ENCODE measurements at regions not wholly inside any gene's neighbourhood (a gene's known extent, or its start where the extent isn't known, plus 50 kb on each side); places are given as distances from the start of the nearest gene placed in this dataset.

DNA sequence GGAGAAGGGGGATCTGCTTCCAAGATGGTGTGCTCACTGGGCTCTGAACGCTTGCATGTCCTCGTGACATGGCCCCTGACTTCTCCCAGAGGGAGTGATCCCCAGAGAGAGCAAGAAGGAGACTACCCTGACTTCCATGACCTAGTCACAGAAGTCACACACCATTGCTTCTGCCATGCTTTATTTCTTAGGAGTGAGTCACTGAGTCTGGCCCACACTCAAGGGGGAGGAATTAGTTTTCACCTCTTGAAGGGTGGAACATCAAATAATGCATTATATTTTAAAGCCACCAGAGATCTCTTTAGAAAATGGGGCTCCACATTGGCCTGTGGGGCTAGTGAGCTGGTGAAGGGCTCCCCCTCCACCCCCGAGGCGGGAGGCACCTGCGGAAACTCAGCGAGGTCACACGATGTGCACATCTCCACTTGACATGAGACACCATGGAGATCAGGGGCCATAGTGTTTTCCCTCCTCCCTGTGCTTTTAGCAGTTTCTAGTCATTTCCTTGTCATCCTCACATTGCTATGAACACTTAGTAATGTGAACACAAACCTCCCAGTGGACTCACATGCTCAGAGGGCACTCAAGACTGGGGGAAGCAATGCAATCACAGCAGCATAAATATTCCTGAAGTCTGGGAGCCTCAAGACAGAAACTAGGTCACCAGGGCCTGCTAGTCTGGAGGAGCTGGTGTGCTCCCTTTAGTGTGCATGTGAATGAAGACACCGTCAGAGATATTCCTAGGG is 87.4 kb upstream of the FZD10 start:
- no peak for DNase-seq (ENCODE audit: low read depth)

- no peak for DNase-seq (ENCODE audit: low read depth)
Measured at GRCh38 chr12:130075497-130076076, 86.7 kb upstream of the FZD10 start.

GRCh38 chr12:130076126-130076525 is 86.1 kb upstream of the FZD10 start:
- DNase-seq (ENCODE audit: low read depth) = no peak

DNA sequence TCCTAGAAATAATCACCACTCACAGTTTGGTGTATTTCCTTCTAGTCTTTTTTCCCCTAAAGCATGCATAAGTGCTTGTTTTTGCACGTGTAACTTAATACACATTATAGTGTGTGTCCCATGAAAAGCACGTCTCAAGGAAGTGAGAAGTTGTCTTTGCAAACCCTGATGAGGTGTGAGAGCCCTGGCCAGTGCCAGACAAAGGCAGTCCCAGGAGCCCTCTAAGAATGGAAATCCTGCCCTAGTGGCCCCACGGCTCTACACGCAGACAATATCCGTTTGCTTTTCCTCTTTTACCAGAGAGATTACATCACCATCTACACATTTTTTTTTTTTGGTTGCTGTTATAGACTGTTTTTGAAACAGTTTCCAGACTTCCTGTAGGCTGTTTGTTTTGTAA is 85.5 kb upstream of the FZD10 start:
- no peak for DNase-seq (ENCODE audit: low read depth)

DNA sequence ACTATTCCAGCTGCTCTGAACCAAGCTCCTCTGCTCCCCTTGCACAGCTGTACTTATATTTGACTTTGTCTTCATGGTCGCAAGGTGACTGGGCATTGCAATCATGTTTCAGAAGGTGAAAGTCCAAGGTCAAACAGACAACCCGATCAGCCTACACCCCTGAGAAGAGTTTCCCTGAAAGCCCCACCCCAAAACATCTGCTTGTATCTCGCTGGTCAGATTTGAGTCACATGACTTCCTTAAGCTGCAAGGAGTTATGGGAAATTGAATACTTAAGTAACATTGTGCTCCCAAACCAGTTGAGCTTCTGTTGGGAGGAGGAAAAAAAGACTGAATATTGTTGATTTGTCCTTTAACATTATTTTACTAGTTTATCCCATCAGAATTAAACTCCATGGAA is 83.4 kb upstream of the FZD10 start:
- DNase-seq (ENCODE audit: low read depth) = no peak

DNA sequence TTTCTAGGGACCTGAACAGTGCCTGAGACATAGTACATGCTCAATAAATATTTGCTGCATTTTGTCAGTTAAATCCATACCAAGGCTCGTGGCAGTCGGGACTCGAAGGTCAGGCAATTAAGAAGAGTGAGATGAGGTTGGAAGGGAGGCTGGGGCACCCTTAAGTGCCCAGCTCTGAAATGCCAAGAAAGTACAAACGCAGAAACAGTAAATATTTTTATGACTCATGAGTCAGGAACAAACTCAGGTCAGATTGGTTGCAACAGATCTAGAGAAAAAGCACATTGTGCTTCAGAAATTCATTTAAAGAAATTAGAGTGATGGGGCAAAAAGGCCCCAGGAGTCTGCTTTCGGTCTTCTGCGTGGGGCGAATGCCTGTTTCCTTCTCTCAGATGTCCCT is 83.0 kb upstream of the FZD10 start:
- DNase-seq (ENCODE audit: low read depth) = no peak

- DNase-seq (ENCODE audit: low read depth) = no peak
Measured at GRCh38 chr12:130080205-130080604, 82.1 kb upstream of the FZD10 start.

- no peak for DNase-seq (ENCODE audit: low read depth)
Measured at GRCh38 chr12:130081117-130081805, 81.0 kb upstream of the FZD10 start.

DNA sequence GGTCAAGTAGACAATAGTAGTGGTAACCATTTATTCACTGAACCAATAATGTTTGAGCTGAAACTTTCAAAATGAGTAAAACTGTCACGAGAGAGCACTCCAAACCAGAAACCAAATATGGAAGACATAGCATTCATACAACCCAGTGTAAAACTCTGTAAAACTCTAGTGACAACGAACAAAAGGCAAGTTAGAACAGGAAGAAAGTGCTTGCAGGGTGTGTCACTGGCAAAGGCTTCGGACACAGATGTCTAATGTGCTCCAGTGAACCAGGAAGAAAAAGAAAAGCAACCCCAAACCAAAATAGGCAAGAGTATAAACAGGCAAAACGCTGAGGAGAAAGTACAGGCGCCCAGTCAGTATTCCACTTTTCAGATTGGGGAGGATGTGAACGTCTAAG is 79.3 kb upstream of the FZD10 start:
- DNase-seq (ENCODE audit: low read depth) = no peak

- DNase-seq (ENCODE audit: low read depth) = no peak
Measured at GRCh38 chr12:130083734-130084133, 78.5 kb upstream of the FZD10 start.

- no peak for DNase-seq (ENCODE audit: low read depth)
Measured at GRCh38 chr12:130084359-130084758, 77.9 kb upstream of the FZD10 start.

DNA sequence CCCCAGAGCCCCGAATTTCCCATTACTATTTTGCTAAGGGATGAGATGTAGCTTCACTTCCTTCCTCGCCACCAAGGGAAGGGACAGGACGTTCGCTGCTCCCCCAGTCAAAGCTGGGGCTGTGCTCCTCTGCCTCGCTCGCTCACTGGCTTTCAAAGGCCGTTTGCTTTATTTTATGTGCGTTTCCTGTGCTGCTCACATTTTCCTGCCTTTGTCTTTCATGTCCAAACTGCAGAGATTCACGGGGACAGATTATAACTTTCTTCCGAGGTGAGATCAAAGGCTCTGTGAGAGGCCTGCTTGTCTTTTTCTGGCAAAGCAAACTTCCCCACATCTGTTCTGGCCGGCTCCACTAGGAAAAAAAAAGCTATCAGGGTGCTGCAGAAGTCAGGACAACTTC is 76.0 kb upstream of the FZD10 start:
- DNase-seq (ENCODE audit: low read depth) = no peak

DNA sequence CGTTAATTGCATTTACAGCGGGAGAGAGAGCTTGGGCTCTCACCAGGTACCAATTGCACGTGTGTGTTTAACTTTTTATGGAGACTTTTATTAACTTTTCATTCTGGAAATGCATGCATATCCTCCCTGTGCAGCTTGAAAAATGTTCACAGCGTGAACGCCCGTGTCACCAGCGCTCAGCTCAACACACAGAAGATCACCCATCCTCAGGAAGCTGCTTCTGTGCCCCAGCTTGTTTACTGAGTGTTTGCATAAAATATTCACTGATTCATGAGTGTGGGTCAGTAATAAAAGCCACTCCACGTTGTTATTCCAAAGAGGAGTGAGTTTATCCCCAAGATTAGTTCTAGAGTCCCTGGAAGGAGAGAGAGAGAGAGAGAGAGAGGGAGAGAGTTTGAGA is 75.5 kb upstream of the FZD10 start:
- DNase-seq (ENCODE audit: low read depth) = no peak

GRCh38 chr12:130087222-130087621 is 75.0 kb upstream of the FZD10 start:
- no peak for DNase-seq (ENCODE audit: low read depth)

DNA sequence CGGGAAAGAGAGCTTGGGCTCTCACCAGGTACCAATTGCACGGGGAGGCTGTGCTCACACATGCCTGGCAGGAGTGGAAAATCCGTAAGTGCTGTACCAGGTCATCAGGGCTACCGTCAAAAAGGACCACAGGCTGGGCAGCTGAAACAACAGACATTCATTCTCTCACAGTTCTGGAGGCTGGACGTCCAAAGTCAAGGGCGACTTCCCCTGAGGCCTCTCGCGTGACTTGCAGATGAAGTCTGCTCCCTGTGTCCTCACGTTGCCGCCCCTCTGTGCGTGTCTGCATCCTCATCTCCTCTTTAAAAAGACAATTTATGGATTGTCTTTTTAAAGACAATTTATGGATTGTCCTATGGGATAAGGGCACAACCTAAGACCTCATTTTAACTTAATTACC is 73.8 kb upstream of the FZD10 start:
- no peak for DNase-seq (ENCODE audit: low read depth)

- no peak for DNase-seq (ENCODE audit: low read depth)
Measured at GRCh38 chr12:130090542-130090941, 71.7 kb upstream of the FZD10 start.

DNA sequence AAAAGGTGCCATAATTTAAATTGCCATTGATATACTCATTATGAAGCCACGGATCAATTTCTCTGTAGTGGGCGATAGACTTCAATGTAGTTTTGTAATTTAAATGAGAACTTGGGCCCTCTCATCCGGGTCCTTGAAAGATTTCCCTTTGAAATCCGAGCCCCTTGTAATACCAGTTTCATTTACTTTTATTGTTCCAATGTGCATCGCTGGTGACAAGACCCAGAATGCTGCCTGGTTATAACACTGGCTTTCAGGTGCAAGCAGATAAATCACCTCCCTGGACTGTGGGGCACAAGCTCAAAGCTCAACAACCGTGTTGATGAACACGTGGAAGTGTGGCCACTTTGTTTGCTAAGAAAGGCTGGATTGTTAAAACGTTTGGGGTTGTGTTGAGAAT is 68.9 kb upstream of the FZD10 start:
- no peak for DNase-seq (ENCODE audit: low read depth)

- no peak for DNase-seq (ENCODE audit: low read depth)
Measured at GRCh38 chr12:130097342-130097741, 64.9 kb upstream of the FZD10 start.

DNA sequence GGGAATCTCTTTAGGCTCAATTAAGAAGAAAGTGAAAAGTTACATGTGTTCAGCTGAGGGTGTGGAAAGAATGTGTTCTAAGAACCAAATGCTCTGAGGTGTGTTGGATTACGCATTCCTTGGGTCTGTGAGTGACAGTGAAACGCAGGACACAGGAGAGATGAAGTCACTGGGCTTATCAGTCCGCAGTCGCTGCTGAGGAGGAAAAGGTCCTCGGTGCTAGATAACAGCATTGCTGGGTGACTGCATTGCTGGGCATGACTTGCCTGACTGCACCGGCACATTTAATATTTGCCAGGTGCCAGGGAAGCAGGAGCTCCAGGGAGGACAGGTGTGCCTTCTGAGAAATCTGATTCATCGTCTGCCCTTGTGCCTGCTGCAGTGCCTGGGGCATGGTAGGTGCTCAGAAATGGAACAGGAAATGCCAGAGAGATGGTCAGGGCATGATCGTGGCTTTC is 64.4 kb upstream of the FZD10 start:
- DNase-seq (ENCODE audit: low read depth) = no peak

- DNase-seq (ENCODE audit: low read depth) = no peak
Measured at GRCh38 chr12:130098301-130099005, 63.8 kb upstream of the FZD10 start.

DNA sequence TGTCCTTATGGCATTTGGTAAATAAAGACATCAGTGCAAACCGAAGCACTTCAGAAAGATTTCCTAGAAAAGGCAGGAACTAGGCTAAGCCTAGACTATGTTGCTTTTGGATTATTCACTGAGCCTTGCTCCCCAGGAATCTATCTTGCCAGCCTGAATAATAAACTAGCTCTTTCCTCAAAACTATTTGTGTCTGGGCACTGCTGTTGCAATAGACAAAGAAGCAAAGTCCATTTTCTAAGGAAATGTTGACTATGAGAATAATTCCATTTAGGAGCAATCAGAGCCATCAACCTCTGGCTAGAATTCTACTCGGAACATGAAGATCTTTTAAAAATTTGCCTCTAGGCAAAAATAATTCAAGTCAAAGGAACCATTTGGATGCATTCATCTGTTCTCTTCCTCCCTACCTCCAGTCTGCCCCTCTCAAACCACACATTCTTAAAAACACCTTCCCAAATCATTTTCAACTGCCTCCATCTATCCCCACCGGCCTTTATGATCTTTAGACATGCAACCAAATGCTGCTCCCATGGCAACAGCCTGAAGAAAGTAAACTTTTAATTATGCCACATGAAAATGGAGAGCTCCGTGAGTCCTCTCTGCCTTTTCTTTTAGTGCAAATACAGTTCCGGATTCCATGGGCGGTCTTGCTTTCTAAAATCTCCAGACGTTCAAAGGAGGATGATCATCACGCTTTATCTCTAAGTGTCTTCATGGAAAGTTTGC is 61.5 kb upstream of the FZD10 start:
- DNase-seq (ENCODE audit: low read depth) = no peak

DNA sequence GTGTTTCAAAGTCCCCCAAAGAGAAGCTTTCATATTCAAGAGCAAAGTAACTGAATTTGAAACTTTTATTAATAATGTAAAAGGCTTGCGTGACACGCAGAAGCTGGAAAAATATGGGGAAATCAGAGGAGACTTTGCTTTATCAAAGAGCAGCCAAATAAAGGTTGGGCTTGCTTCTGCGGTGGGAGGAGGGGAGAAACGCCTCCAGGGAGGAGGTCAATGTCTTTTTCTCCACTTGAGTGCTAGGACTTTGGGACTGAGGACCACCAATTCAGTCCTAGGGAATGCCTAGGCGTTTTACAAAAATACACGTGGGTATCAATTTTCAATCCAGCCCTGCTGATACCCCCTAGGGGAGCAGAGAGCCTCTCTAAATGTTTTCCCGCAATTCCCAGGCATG is 60.9 kb upstream of the FZD10 start:
- no peak for DNase-seq (ENCODE audit: low read depth)

Data from stimulated activated CD8-positive, alpha-beta memory T cell treated with anti-CD3 and anti-CD28 coated beads, Interleukin-4, amount 100 ng/mL, for 24 hours (primary cell).